GM21529 (cell line): ENCODE measurements at regions not wholly inside any gene's neighbourhood (a gene's known extent, or its start where the extent isn't known, plus 50 kb on each side); places are given as distances from the start of the nearest gene placed in this dataset.

Source experiments
- ATAC-seq: cut with Tn5 transposase; IDR thresholded peaks from one replicate; pipeline ENCODE4 v1.9.1; 2021; ENCODE audit not compliant: unreplicated experiment

GRCh38 chr2:52765735-52766134, 1001.9 kb upstream of the CHAC2 start:
- ATAC-seq, result no peak

GRCh38 chr2:52749764-52750163, 1017.8 kb upstream of the CHAC2 start:
- no peak for ATAC-seq

GRCh38 chr2:52745144-52745543, 1022.5 kb upstream of the CHAC2 start:
- ATAC-seq, result no peak

GRCh38 chr2:52732849-52733395, 1034.7 kb upstream of the CHAC2 start:
- ATAC-seq, result no peak

GRCh38 chr2:52724585-52724984, 1043.0 kb upstream of the CHAC2 start:
- no peak for ATAC-seq

GRCh38 chr2:52717836-52718235, 1049.8 kb upstream of the CHAC2 start:
- no peak for ATAC-seq

- no peak for ATAC-seq
These were observed 1056.6 kb upstream of the CHAC2 start for GRCh38 chr2:52710810-52711618.

GRCh38 chr2:52704251-52704650, 1063.4 kb upstream of the CHAC2 start:
- ATAC-seq, result no peak

- no peak for ATAC-seq
These were observed 1064.6 kb upstream of the CHAC2 start for GRCh38 chr2:52703004-52703403.

GRCh38 chr2:52698408-52698807, 1069.2 kb upstream of the CHAC2 start:
- ATAC-seq, result no peak

GRCh38 chr2:52697690-52698089, 1069.9 kb upstream of the CHAC2 start:
- no peak for ATAC-seq

- ATAC-seq, result no peak
These were observed 1071.9 kb upstream of the CHAC2 start for GRCh38 chr2:52695731-52696130.

- no peak for ATAC-seq
These were observed 1080.7 kb upstream of the CHAC2 start for GRCh38 chr2:52686935-52687334.

GRCh38 chr2:52676056-52676455, 1091.5 kb upstream of the CHAC2 start:
- ATAC-seq, result no peak

- ATAC-seq, result no peak
These were observed 1098.9 kb upstream of the CHAC2 start for GRCh38 chr2:52668724-52669123.

- no peak for ATAC-seq
These were observed 1108.1 kb upstream of the CHAC2 start for GRCh38 chr2:52659546-52659945.

- ATAC-seq, result no peak
These were observed 1109.0 kb upstream of the CHAC2 start for GRCh38 chr2:52658598-52658997.

- ATAC-seq, result no peak
These were observed 1127.9 kb upstream of the CHAC2 start for GRCh38 chr2:52639692-52640091.

GRCh38 chr2:52632543-52632942, 1135.1 kb upstream of the CHAC2 start:
- no peak for ATAC-seq

GRCh38 chr2:52629944-52630343, 1137.7 kb upstream of the CHAC2 start:
- no peak for ATAC-seq

- ATAC-seq, result no peak
These were observed 1138.1 kb upstream of the CHAC2 start for GRCh38 chr2:52629531-52629930.

GRCh38 chr2:52622266-52622665, 1145.3 kb upstream of the CHAC2 start:
- no peak for ATAC-seq

- no peak for ATAC-seq
These were observed 1154.5 kb upstream of the CHAC2 start for GRCh38 chr2:52613064-52613463.
